ENCODE measurements at regions not wholly inside any gene's neighbourhood (a gene's known extent, or its start where the extent isn't known, plus 50 kb on each side); places are given as distances from the start of the nearest gene placed in this dataset.
"Not testable (repeated sequence)": the region's sequence is repeated elsewhere in the genome, so short reads cannot be mapped to it uniquely, and the experiment has no call there.

GRCh38 chr18:39365836-39366485, 1800.4 kb upstream of the CELF4 start:
- no peak for DNase-seq

GRCh38 chr18:39360072-39360471, 1794.5 kb upstream of the CELF4 start:
- DNase-seq, result no peak

- no peak for DNase-seq
Observed at GRCh38 chr18:39359636-39360035, 1794.0 kb upstream of the CELF4 start.

- no peak for DNase-seq
Observed at GRCh38 chr18:39350945-39351344, 1785.3 kb upstream of the CELF4 start.

GRCh38 chr18:39349801-39350200, 1784.2 kb upstream of the CELF4 start:
- DNase-seq, result no peak

GRCh38 chr18:39348757-39349156, 1783.2 kb upstream of the CELF4 start:
- no peak for DNase-seq

- DNase-seq, result no peak
Observed at GRCh38 chr18:39347701-39348100, 1782.1 kb upstream of the CELF4 start.

- DNase-seq, result no peak
Observed at GRCh38 chr18:39346916-39347315, 1781.3 kb upstream of the CELF4 start.

- no peak for DNase-seq
Observed at GRCh38 chr18:39345321-39345720, 1779.7 kb upstream of the CELF4 start.

- no peak for DNase-seq
Observed at GRCh38 chr18:39344487-39344886, 1778.9 kb upstream of the CELF4 start.

GRCh38 chr18:39341129-39341528, 1775.5 kb upstream of the CELF4 start:
- DNase-seq, result no peak

GRCh38 chr18:39340418-39340817, 1774.8 kb upstream of the CELF4 start:
- no peak for DNase-seq

- DNase-seq, result no peak
Observed at GRCh38 chr18:39329496-39330275, 1764.1 kb upstream of the CELF4 start.

- DNase-seq, result no peak
Observed at GRCh38 chr18:39326772-39327171, 1761.2 kb upstream of the CELF4 start.

GRCh38 chr18:39325973-39326372, 1760.4 kb upstream of the CELF4 start:
- no peak for DNase-seq

- DNase-seq, result no peak
Observed at GRCh38 chr18:39319141-39319540, 1753.5 kb upstream of the CELF4 start.

GRCh38 chr18:39318462-39318861, 1752.9 kb upstream of the CELF4 start:
- no peak for DNase-seq

GRCh38 chr18:39318008-39318407, 1752.4 kb upstream of the CELF4 start:
- DNase-seq, result no peak

GRCh38 chr18:39314595-39314994, 1749.0 kb upstream of the CELF4 start:
- DNase-seq, result no peak

GRCh38 chr18:39313992-39314391, 1748.4 kb upstream of the CELF4 start:
- DNase-seq, result no peak

- DNase-seq, result no peak
Observed at GRCh38 chr18:39311111-39311712, 1745.6 kb upstream of the CELF4 start.

GRCh38 chr18:39308931-39309521, 1743.4 kb upstream of the CELF4 start:
- DNase-seq, result not testable (repeated sequence)

GRCh38 chr18:39305766-39306165, 1740.2 kb upstream of the CELF4 start:
- DNase-seq, result no peak

GRCh38 chr18:39302481-39302880, 1736.9 kb upstream of the CELF4 start:
- DNase-seq, result no peak

All from activated CD4-positive, alpha-beta T cell treated with anti-CD3 and anti-CD28 coated beads, Interleukin-2, amount 50 U/mL, for 48 hours (primary cell).